ENCODE measurements at regions not wholly inside any gene's neighbourhood (a gene's known extent, or its start where the extent isn't known, plus 50 kb on each side); places are given as distances from the start of the nearest gene placed in this dataset.

DNA sequence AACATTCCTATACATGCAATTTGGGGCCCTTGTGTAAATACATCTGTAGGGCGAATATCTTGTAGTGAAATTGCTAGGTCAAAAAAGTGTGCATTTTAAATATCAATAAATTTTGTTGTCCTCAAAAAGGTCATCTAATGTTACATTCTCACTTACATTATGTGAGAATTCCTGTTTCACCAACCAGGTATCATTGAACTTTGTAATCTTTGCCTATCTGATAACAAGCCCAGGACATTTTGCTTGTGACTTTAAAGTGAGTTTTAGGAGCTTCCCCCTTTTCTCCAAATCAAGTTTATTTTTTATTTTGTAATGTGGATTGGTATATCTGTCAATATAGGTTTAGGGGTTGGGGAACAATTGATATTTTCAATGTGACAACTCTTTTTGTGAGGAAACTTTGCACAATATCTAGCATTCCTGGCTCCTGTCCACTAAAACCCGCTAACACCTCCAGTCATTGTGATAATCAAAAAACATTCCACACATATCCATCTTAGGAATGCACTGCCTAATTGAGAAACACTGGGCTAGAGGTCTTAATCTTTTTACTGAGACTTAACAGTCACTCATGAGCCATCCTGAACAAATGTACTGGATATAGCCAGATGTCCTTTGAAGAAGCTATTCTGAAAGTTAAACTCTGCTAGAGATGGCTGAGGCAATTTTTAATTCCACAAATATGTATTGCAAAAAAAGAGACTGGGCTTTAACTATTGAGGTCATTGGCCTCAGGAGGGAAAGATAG, 72.5 kb upstream of the SLC1A1 start:
- TF ChIP-seq, protein P1, sequence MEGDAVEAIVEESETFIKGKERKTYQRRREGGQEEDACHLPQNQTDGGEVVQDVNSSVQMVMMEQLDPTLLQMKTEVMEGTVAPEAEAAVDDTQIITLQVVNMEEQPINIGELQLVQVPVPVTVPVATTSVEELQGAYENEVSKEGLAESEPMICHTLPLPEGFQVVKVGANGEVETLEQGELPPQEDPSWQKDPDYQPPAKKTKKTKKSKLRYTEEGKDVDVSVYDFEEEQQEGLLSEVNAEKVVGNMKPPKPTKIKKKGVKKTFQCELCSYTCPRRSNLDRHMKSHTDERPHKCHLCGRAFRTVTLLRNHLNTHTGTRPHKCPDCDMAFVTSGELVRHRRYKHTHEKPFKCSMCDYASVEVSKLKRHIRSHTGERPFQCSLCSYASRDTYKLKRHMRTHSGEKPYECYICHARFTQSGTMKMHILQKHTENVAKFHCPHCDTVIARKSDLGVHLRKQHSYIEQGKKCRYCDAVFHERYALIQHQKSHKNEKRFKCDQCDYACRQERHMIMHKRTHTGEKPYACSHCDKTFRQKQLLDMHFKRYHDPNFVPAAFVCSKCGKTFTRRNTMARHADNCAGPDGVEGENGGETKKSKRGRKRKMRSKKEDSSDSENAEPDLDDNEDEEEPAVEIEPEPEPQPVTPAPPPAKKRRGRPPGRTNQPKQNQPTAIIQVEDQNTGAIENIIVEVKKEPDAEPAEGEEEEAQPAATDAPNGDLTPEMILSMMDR (conservative IDR thresholded peaks at IDR 0.05), result no peak
- TF ChIP-seq ZFX (IDR thresholded peaks at IDR 0.05), result no peak
